PC-3 (cell line): ENCODE measurements at regions not wholly inside any gene's neighbourhood (a gene's known extent, or its start where the extent isn't known, plus 50 kb on each side); places are given as distances from the start of the nearest gene placed in this dataset.

Experiments
- EZH2 ChIP-seq: fragments of 300-600 bp; sonication (generic); IDR thresholded peaks from one replicate; pipeline ENCODE4 v1.6.1; 2017; ENCODE audit warnings: antibody characterized with exemption, mild to moderate bottlenecking, low read length; ENCODE audit not compliant: unreplicated experiment
- EZH2phosphoT487 ChIP-seq: fragments of 300-600 bp; sonication (generic); IDR thresholded peaks from 2 replicates; pipeline ENCODE4 v1.6.1; 2018; ENCODE audit warnings: mild to moderate bottlenecking, antibody characterized with exemption, low read length, borderline replicate concordance
- TF ChIP-seq, protein P1 (sequence below): fragments of 300-600 bp; sonication (generic); conservative IDR thresholded peaks from 2 replicates; pipeline ENCODE4 v1.5.1; 2017; ENCODE audit warnings: antibody characterized with exemption, low read depth, mild to moderate bottlenecking, low read length

DNA sequence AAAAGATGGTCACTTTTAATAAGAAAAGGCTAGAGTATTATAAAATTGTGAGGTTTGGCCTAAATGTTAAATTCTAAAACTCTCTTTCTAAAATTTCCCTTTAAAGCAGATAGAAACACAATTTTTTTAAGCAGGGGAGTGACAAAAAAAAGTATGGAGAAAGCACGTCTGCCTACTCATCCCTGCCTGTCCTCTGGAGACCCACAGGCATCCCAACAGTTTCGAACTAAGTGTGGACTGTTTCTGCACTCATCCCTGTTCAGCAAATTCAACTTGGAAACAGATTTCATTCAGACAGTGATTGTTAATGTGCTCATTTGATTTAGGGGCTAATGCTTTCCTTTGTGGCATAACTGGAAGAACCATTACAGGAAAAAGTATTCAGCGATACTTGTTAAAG, 192.6 kb upstream of the CXCL12 start:
- TF ChIP-seq, protein P1, sequence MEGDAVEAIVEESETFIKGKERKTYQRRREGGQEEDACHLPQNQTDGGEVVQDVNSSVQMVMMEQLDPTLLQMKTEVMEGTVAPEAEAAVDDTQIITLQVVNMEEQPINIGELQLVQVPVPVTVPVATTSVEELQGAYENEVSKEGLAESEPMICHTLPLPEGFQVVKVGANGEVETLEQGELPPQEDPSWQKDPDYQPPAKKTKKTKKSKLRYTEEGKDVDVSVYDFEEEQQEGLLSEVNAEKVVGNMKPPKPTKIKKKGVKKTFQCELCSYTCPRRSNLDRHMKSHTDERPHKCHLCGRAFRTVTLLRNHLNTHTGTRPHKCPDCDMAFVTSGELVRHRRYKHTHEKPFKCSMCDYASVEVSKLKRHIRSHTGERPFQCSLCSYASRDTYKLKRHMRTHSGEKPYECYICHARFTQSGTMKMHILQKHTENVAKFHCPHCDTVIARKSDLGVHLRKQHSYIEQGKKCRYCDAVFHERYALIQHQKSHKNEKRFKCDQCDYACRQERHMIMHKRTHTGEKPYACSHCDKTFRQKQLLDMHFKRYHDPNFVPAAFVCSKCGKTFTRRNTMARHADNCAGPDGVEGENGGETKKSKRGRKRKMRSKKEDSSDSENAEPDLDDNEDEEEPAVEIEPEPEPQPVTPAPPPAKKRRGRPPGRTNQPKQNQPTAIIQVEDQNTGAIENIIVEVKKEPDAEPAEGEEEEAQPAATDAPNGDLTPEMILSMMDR = no peak
- TF ChIP-seq EZH2phosphoT487 (no peak), EZH2 (no peak)
